VCaP (cell line): ENCODE measurements at regions not wholly inside any gene's neighbourhood (a gene's known extent, or its start where the extent isn't known, plus 50 kb on each side); places are given as distances from the start of the nearest gene placed in this dataset.

ENCODE experiments used
- H3K27ac ChIP-seq: fragments of 450-650 bp; 2 replicates; pipeline ENCODE4 v1.5.1; 2017
- CTCF ChIP-seq: fragments of 450-650 bp; conservative IDR thresholded peaks from 2 replicates; pipeline ENCODE4 v1.5.1; 2017; ENCODE audit warnings: mild to moderate bottlenecking, moderate library complexity

- H3K27ac ChIP-seq, result no peak overlapping the region
- no peak for TF ChIP-seq CTCF
Observed at GRCh38 chr11:115884800-115885534, 380.8 kb upstream of the CADM1 start.

DNA sequence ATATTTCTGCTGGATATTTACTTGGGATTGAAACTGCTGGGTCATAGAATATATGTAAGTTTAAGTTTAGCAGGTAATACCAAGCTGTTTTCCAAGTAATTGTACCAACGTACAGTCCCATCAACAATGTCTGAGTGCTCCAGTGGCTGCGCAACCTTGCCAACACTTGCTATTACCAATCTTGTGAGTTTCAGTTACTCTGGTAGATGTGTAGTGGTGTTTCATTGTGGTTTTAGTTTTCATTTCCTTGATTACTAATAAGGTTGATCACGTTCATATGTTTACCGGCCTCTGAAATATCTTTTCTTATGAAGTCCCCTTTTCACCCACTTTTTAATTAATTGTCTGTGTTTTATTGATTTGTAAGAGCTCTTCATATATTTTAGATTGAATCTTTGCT is 370.6 kb upstream of the CADM1 start:
- H3K27ac ChIP-seq, result no peak overlapping the region

GRCh38 chr11:115873813-115874212 is 369.6 kb upstream of the CADM1 start:
- TF ChIP-seq CTCF, result no peak
- H3K27ac ChIP-seq, result no peak overlapping the region

More for the DNA sequence above, 370.6 kb upstream of the CADM1 start:
- TF ChIP-seq CTCF, result no peak

- no peak overlapping the region for H3K27ac ChIP-seq
- TF ChIP-seq CTCF, result no peak
Observed at GRCh38 chr11:115872416-115872815, 368.2 kb upstream of the CADM1 start.

GRCh38 chr11:115871161-115871760 is 367.0 kb upstream of the CADM1 start:
- no peak overlapping the region for H3K27ac ChIP-seq
- TF ChIP-seq CTCF, result no peak

DNA sequence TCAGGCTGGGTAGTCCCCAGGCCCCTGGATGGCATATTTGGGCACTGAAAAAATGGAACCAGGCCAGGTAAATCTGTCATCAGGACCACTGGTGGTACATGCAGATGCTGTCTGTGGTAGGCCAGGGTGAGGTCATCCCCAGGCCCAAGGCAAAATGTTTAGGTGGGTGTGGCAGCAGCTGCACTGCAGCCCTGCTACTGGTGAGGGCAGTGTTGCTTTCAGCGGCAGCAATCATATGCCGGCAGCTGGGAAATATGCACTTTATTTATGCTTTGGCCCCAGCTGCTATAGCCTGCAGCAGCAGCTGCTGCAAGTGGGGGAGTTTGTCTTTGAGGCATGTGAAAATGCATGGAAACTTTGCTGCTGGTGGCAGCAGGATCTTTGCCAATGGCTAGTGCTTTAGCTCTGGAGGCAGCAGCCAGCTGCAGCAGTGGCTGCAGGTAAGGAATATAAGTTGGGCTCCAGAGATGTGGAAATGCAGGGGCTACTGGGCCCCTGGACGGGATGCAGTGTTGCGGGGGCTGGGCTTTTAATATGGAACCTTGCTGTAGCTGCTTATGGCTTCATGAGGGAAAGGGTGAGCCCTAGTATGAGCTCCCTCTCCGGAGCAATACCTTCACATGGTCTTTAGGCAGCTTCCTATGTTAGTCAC is 365.7 kb upstream of the CADM1 start:
- no peak overlapping the region for H3K27ac ChIP-seq
- peak; percentile 83 for TF ChIP-seq CTCF

DNA sequence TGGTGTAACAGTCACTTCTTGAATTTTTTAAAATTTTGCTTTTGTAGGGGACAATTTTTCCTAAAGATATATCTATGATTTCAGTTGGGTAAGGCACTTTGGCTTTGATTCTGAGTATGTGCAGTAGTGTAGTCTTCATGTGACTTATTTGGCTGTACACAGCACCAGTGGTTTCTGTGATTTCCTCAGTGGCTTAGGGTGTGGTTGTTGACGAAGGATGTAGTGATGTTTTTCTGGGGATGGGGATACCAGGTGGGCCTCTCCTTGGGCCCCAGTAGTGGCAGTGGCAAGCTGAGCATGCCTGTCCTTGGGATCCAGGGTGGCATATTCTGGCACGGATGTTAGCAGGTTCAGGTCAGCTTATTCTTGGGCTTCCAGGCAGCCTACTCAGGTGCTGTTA is 364.9 kb upstream of the CADM1 start:
- no peak overlapping the region for H3K27ac ChIP-seq
- TF ChIP-seq CTCF, result no peak
